ENCODE measurements at regions not wholly inside any gene's neighbourhood (a gene's known extent, or its start where the extent isn't known, plus 50 kb on each side); places are given as distances from the start of the nearest gene placed in this dataset.

DNA sequence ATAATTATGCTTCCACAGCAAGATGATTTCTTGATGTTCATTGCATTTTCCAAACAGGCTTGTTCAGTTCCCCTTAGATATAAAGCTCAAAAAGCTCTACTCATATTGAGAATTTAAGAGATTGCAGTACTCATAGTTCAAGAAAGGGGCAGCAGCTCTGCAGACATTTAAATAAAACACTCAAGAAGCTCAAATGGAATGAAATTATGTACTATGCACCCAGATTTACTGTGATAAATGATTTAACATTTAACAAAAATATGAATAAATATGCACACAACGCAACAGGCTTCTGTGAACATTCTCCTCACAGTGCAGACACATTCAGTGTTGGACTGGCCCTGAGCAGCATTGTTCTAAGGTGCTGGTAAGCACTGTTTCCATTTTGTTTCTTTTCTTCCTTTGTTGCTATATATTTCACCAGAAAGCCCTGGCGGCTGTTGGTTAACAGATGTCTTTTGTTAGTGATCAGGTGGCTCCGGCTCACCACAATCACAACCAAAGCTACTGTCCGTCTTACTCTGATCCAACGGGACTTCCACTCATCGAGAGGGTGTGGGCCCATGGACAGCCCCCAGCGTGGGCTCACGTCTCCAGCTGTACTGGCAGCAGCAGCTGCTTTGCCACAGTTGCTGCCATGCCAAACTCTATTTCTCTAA lies 1440.3 kb downstream of the NCAM2 start:
- Histone ChIP-seq H3K36me3 (ENCODE audit: insufficient read depth) (no peaks in the 10 kb centered on the region), H3K4me1 (ENCODE audit: insufficient read depth) (no peaks in the 10 kb centered on the region), H3K4me3 (ENCODE audit: low read depth, low read length) (no peak overlapping the region), H3K27ac (ENCODE audit: low read depth) (no peak overlapping the region)
- WGBS: 68% methylated on average over 8 of the region's 8 CpGs
- DNase-seq (ENCODE audit: extremely low spot score): no peak

DNA sequence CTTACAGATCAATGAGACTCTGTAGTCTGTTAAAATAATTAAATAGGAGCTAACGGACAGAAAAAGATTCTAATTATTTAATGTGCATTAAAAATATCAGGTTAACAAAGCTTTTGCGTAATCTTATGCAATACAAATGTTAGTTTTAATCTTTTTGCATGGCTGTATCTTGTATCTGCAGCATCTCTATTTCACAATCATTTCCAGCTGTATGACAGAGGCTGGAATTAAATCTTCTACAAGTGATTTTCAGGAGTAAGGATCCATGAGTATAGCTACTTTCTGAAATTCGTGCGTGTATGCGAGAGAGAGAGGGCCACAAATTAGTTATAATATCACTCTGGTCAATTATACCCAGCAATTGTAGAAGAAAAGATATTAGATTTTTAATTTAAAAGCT lies 1446.8 kb downstream of the NCAM2 start:
- Histone ChIP-seq H3K4me1 (ENCODE audit: insufficient read depth) (no peaks in the 10 kb centered on the region), H3K4me3 (ENCODE audit: low read depth, low read length) (no peak overlapping the region), H3K36me3 (ENCODE audit: insufficient read depth) (no peaks in the 10 kb centered on the region), H3K27ac (ENCODE audit: low read depth) (no peak overlapping the region)
- WGBS: 72% methylated on average over 5 of the region's 5 CpGs
- no peak for DNase-seq (ENCODE audit: extremely low spot score)

DNA sequence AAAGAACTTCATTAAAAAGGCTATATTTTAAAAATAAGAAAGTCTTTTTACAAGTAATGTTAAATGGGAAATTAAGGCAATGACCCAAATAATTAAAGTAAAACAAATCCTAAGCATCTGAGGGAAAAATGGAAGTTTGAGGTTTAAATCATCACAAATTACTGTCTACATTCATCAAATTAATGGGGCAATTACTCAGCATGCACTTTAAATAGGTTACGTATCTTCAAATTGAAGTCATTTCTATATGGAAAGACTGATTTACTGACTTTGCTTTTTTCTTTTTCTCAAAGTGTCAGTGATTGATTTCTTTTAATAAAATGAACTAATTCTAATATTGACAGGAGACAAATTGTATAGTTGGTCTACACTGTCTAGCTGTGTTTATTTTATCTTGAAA lies 1452.3 kb downstream of the NCAM2 start:
- no peak for DNase-seq (ENCODE audit: extremely low spot score)
- WGBS: 87% methylated on average over 1 of the region's 1 CpG
- Histone ChIP-seq H3K36me3 (ENCODE audit: insufficient read depth) (no peaks in the 10 kb centered on the region), H3K27ac (ENCODE audit: low read depth) (no peak overlapping the region), H3K4me3 (ENCODE audit: low read depth, low read length) (no peak overlapping the region), H3K4me1 (ENCODE audit: insufficient read depth) (no peaks in the 10 kb centered on the region)

DNA sequence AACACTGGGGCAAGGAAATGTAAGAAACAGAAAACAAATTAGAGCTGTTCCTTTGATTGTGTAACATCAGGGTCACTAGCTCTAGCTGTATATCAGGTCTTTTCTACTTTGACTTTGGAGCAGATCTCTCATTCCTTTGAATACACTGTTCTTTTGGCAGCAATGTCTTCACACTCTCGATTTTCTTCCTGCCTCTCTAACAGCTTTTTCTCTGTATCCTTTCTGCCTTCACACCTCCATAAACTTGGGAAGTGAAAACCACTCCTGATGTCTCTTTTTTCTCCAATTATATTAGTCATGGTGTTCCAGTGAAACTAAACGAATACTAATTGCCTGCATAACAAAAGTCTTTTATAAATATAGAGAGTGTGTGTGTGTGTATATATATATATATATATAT lies 1458.0 kb downstream of the NCAM2 start:
- Histone ChIP-seq H3K4me1 (ENCODE audit: insufficient read depth) (no peaks in the 10 kb centered on the region), H3K36me3 (ENCODE audit: insufficient read depth) (no peaks in the 10 kb centered on the region), H3K4me3 (ENCODE audit: low read depth, low read length) (no peak overlapping the region), H3K27ac (ENCODE audit: low read depth) (no peak overlapping the region)
- WGBS: 65% methylated on average over 2 of the region's 2 CpGs
- DNase-seq (ENCODE audit: extremely low spot score): no peak

DNA sequence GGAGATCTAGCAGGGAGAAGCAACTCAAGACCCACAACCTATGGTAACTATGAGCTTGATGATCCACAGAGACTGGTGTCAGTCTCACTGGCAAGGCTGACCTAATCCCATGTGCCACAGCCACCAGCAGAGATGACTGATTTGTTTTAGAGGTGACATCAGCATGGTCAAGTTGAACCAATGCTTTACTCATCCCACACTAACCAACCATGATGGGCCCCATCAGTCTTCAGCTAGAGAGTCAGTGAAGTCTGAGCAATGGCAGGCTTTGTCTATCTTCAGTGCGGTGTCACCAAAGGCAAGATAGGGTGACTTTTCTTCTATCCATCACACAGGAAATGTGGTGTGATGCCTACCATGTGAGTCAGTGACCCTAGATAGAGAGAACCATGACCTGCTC lies 1470.7 kb downstream of the NCAM2 start:
- no peaks in the 10 kb centered on the region for H3K36me3 ChIP-seq (ENCODE audit: insufficient read depth)
- H3K4me1 ChIP-seq (ENCODE audit: insufficient read depth): no peaks in the 10 kb centered on the region
- no peak for DNase-seq (ENCODE audit: extremely low spot score)
- no peak overlapping the region for H3K27ac ChIP-seq (ENCODE audit: low read depth)
- 98% methylated on average over 1 of the region's 1 CpG for WGBS
- H3K4me3 ChIP-seq (ENCODE audit: low read depth, low read length): no peak overlapping the region

DNA sequence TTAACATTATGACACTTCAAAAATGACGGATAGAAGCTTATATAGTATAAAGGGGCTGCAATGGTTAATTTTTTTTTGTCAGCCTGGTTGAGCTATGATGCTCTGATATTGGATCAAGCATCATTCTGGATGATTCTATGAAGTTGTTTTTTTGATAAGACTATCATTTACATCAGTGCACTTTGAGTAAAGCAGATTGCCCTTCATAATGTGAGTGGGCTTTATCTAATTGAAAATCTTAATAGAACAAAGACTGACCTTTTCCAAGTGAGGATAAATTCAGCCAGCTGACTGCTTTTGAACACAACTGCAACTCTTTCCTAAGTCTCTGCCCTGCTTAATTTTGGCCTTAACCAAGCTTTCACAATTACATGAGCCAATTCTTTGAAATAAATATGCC lies 1476.2 kb downstream of the NCAM2 start:
- Histone ChIP-seq H3K27ac (ENCODE audit: low read depth) (no peak overlapping the region), H3K4me1 (ENCODE audit: insufficient read depth) (no peaks in the 10 kb centered on the region), H3K4me3 (ENCODE audit: low read depth, low read length) (no peak overlapping the region), H3K36me3 (ENCODE audit: insufficient read depth) (no peaks in the 10 kb centered on the region)
- no peak for DNase-seq (ENCODE audit: extremely low spot score)
- 83% methylated on average over 1 of the region's 1 CpG for WGBS

DNA sequence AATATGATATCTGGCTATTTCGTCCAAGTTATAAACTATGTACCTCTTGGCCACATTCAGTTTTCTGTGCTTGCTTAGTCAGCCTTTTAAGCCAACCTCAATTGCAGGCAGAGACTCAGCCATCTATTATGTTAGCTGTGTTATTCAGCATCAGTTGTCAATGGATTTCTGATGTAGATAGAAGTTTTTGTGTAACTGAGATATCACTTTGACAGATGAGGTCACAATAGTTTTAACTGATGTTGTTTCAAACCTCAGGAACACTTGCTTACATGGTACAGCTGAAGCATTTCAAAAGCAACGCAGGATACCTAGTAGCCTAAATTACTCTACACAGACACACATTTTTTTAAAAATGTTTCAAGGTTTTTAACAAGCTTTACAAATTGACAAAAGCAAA lies 1478.0 kb downstream of the NCAM2 start:
- Histone ChIP-seq H3K27ac (ENCODE audit: low read depth) (no peak overlapping the region), H3K4me3 (ENCODE audit: low read depth, low read length) (no peak overlapping the region), H3K4me1 (ENCODE audit: insufficient read depth) (no peaks in the 10 kb centered on the region), H3K36me3 (ENCODE audit: insufficient read depth) (no peaks in the 10 kb centered on the region)
- DNase-seq (ENCODE audit: extremely low spot score): no peak
- 73% methylated on average over 2 of the region's 2 CpGs for WGBS

DNA sequence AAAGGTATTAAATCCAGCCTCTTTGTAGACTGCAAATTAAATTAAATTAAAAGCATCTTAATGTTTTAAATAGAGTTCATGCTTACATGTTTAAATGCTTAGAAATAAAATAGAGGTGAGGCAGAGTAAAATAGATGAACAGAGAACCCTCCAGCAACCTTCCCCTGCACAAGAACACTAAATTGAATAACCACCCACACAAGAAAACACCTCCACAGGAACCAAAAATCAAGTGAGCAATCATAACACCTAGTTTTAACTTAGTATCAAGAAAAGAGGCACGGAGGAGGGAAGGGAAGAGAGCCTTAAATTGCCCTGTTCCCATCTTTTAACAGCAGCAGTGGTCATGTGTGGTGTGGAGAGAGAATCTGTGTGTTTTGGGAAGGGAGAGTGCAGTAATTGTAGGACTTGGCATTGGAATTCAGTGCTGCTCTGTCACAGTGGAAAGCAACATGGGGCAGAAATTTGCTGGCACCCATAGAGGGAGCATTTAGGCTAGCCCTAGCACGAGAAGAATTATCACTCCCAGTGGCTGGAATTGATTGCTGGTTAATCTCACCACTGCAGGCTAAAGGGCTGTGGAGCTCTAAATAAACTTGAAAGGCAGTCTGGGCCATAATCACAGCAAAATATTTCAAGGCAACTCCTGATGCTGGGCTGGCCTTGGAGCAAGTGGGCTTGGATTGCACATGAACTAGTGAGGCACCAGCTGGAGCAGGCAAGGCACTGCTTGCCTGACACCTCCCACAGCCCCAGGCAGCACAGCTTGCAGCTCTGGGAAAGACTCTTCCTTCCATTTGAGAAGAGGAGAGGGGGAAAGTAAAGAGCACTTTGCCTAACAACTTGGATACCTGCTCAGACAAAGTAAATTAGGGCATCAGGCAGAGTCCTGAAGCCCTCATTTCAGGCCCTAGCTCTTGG lies 1478.8 kb downstream of the NCAM2 start:
- Histone ChIP-seq H3K36me3 (ENCODE audit: insufficient read depth) (no peaks in the 10 kb centered on the region), H3K27ac (ENCODE audit: low read depth) (no peak overlapping the region)

DNA sequence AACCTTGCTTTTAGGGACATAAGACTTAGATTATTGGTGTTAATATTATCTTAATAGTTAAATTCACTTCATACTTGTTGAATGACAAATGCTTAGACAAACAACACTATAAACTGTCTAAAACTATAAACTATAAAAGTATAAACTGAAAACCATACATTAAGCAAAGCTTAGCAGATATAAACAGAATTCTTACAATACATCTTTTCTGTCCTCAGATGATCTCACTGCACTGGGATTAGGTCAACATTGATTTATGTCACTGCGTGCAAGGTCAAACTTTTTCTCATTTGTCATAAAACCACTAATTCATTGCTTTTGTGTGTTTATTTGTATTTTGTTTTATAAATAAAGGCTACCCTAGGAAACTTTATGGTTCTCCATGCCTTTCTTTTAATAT lies 1491.8 kb downstream of the NCAM2 start:
- H3K36me3 ChIP-seq (ENCODE audit: insufficient read depth): no peaks in the 10 kb centered on the region
- no peak for DNase-seq (ENCODE audit: extremely low spot score)
- no peak overlapping the region for H3K27ac ChIP-seq (ENCODE audit: low read depth)
- H3K4me3 ChIP-seq (ENCODE audit: low read depth, low read length): no peak overlapping the region
- no peaks in the 10 kb centered on the region for H3K4me1 ChIP-seq (ENCODE audit: insufficient read depth)
- 22% methylated on average over 1 of the region's 1 CpG for WGBS

More for the DNA sequence above, 1478.8 kb downstream of the NCAM2 start:
- Histone ChIP-seq H3K4me1 (ENCODE audit: insufficient read depth) (no peaks in the 10 kb centered on the region), H3K4me3 (ENCODE audit: low read depth, low read length) (no peak overlapping the region)
- WGBS: 46% methylated on average over 2 of the region's 2 CpGs
- DNase-seq (ENCODE audit: extremely low spot score): no peak

DNA sequence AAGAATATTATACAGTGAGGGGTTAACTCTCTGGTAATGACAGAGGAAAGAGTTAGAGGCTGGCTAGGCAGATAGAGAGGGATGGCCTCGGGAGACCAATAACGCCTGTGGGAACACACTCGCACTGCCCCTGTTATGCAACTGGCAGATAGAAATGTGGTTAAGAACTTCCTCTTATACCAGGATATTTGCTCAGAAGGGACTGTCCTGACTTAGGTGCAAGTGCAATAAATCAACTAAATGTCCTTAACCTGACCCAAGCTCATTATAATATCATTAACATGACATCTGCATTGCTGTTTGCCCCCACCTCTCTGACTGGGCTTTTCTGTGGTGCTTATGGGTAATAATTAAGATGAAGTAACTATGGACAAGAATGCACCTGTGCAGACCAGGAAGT lies 1518.0 kb downstream of the NCAM2 start:
- H3K4me3 ChIP-seq (ENCODE audit: low read depth, low read length): no peak overlapping the region
- no peaks in the 10 kb centered on the region for H3K4me1 ChIP-seq (ENCODE audit: insufficient read depth)
- H3K36me3 ChIP-seq (ENCODE audit: insufficient read depth): no peaks in the 10 kb centered on the region
- 60% methylated on average over 3 of the region's 3 CpGs for whole genome bisulfite sequencing
- no peak for DNase-seq (ENCODE audit: extremely low spot score)
- H3K27ac ChIP-seq (ENCODE audit: low read depth): no peak overlapping the region

DNA sequence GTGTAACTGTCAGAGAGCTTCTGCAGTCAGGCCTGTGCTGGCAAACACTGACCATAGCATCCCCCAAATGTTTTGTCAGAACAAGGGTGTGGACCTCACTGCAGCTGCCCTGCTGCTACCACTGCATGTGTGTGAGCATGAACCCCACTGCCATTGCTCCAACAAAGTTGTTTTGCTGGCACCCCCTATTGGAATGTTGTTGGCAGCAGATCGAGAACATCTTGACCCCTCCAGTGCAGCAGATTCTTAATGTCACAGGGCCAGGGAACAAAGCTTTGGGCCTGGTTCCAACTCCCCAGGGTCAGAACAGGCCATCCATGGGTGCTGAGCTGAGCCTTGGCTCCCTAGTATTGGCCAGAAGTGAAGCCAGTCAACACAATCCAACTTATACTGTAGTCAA lies 1537.4 kb downstream of the NCAM2 start:
- Histone ChIP-seq H3K4me3 (ENCODE audit: low read depth, low read length) (no peak overlapping the region), H3K4me1 (ENCODE audit: insufficient read depth) (no peaks in the 10 kb centered on the region), H3K36me3 (ENCODE audit: insufficient read depth) (no peaks in the 10 kb centered on the region), H3K27ac (ENCODE audit: low read depth) (no peak overlapping the region)
- DNase-seq (ENCODE audit: extremely low spot score): no peak
- WGBS: 77% methylated on average over 1 of the region's 1 CpG

DNA sequence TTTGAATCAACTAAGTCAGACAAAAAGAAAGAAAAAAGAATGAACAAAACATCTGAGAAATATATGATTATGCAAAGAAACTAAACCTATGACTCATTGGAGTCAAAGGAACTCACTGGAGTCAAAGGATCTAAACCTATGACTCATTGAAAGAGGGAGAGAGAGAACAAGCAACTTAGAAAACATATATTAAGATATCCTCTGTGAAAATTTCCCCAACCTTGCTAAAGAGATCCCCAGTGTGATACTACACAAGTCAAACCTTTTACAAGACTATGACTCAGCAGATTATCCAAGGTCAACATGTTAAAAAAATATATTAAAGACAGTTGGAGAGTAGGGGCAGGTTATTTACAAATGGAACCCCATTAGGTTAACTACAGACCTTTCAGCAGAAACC lies 1538.3 kb downstream of the NCAM2 start:
- Histone ChIP-seq H3K36me3 (ENCODE audit: insufficient read depth) (no peaks in the 10 kb centered on the region), H3K4me3 (ENCODE audit: low read depth, low read length) (no peak overlapping the region), H3K4me1 (ENCODE audit: insufficient read depth) (no peaks in the 10 kb centered on the region), H3K27ac (ENCODE audit: low read depth) (no peak overlapping the region)
- DNase-seq (ENCODE audit: extremely low spot score): no peak

DNA sequence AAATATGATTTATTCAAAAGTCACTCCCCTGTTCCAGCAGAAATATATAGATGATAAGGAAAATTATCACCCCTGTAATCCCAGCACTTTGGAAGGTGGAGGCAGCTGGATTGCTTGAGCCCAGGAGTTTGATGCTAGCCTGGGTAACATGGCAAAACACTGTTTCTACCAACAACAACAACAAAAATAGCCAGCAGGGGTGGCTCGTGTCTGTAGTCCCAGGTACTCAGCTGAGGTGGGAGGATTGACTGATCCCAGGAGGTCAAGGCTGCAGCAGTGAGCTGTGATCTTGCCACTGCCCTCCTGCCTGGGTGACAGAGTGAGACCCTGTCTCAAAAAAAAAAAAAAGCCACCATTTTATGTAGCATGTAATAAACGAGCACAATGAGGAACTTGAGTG lies 1546.5 kb downstream of the NCAM2 start:
- no peaks in the 10 kb centered on the region for H3K36me3 ChIP-seq (ENCODE audit: insufficient read depth)
- H3K27ac ChIP-seq (ENCODE audit: low read depth): no peak overlapping the region
- no peak for DNase-seq (ENCODE audit: extremely low spot score)
- H3K4me3 ChIP-seq (ENCODE audit: low read depth, low read length): no peak overlapping the region
- whole genome bisulfite sequencing: 66% methylated on average over 2 of the region's 2 CpGs
- H3K4me1 ChIP-seq (ENCODE audit: insufficient read depth): no peaks in the 10 kb centered on the region

DNA sequence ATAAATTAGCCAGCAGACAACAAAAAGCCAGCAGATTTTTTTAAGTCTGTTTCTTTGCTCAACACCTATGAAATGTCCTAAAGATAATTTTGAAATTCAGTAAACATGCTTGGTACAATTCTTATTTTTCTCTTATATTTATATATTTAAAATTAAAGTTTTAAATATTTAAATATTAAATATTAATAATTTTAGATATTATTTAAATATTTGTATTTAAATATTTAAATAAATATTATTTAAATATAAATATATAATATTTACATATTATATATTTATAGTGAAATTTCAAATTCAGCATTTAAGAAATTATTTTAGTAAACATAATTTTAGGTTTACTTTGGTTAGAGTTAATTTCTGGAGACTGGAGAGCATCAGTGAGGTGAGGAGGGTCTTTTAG lies 1554.2 kb downstream of the NCAM2 start:
- DNase-seq (ENCODE audit: extremely low spot score): no peak
- Histone ChIP-seq H3K4me3 (ENCODE audit: low read depth, low read length) (no peak overlapping the region), H3K4me1 (ENCODE audit: insufficient read depth) (no peaks in the 10 kb centered on the region), H3K27ac (ENCODE audit: low read depth) (no peak overlapping the region), H3K36me3 (ENCODE audit: insufficient read depth) (no peaks in the 10 kb centered on the region)

Measured in urinary bladder (tissue), 3 donors.